B cell (primary cell): ENCODE measurements at regions not wholly inside any gene's neighbourhood (a gene's known extent, or its start where the extent isn't known, plus 50 kb on each side); places are given as distances from the start of the nearest gene placed in this dataset.

Experiments
- CTCF ChIP-seq: fragments of 200-600 bp; IDR thresholded peaks from one replicate; pipeline ENCODE4 v1.8.0; 2022; ENCODE audit warnings: antibody characterized with exemption, mild to moderate bottlenecking
- EZH2 ChIP-seq: IDR thresholded peaks from 2 replicates; pipeline ENCODE4 v1.6.1; 2012; ENCODE audit warnings: borderline replicate concordance, low read depth, mild to moderate bottlenecking, moderate library complexity, low read length; ENCODE audit not compliant: insufficient read depth, poor library complexity, severe bottlenecking

GRCh38 chr18:70994116-70994515 is 705.3 kb downstream of the SOCS6 start:
- no peak for TF ChIP-seq CTCF
- no peak for TF ChIP-seq EZH2
